CD4-positive, CD25-positive, alpha-beta regulatory T cell (primary cell): ENCODE measurements at regions not wholly inside any gene's neighbourhood (a gene's known extent, or its start where the extent isn't known, plus 50 kb on each side); places are given as distances from the start of the nearest gene placed in this dataset.

ENCODE experiments used
- ATAC-seq, 2 donors: fragments of 150-1000 bp; cut with Tn5 transposase; one replicate each; pipeline ENCODE4 v1.10.0; 2021; ENCODE audit warnings: low read depth in 2 of 2, moderate number of reproducible peaks in 2 of 2, moderate library complexity in 1 of 2
- DNase-seq, 3 donors: peaks; one replicate each; pipeline versions ENCODE4 v3.0.0 to v3.0.0-alpha.2; 2012 to 2022; ENCODE audit warnings: mixed read lengths in 1 of 3
- H3K27ac ChIP-seq: one replicate; pipeline ENCODE4 v1.7.0; 2013; ENCODE audit warnings: mild to moderate bottlenecking, low read length; ENCODE audit not compliant: insufficient read depth, poor library complexity, severe bottlenecking
- H3K27me3 ChIP-seq: one replicate; pipeline ENCODE4 v1.7.0; 2013; ENCODE audit warnings: low read length; ENCODE audit not compliant: control insufficient read depth, insufficient read depth
- H3K36me3 ChIP-seq: one replicate; pipeline ENCODE4 v1.7.0; 2013; ENCODE audit warnings: mild to moderate bottlenecking, low read length, moderate library complexity; ENCODE audit not compliant: control insufficient read depth, insufficient read depth
- H3K4me1 ChIP-seq: 2 replicates; pipeline ENCODE4 v1.7.0; 2013; ENCODE audit warnings: mild to moderate bottlenecking, low read length; ENCODE audit not compliant: insufficient read depth, control insufficient read depth, poor library complexity, severe bottlenecking
- H3K4me3 ChIP-seq: one replicate; pipeline ENCODE4 v1.7.0; 2013; ENCODE audit warnings: low read depth, mild to moderate bottlenecking, low read length, moderate library complexity
- H3K9me3 ChIP-seq, 2 experiments: 1 replicate in 1 of 2; 2 replicates in 1 of 2; pipeline ENCODE4 v1.7.0; 2013; ENCODE audit warnings: low read length in 2 of 2, mild to moderate bottlenecking in 1 of 2, moderate library complexity in 1 of 2; ENCODE audit not compliant: control insufficient read depth in 2 of 2
- H3K27ac Mint-ChIP-seq, 3 donors: one replicate each; pipeline ENCODE4 v1.8.0; 2020 to 2022; ENCODE audit warnings: mild to moderate bottlenecking in 3 of 3, mixed read lengths in 3 of 3, moderate library complexity in 2 of 3
- H3K27me3 Mint-ChIP-seq: one replicate; pipeline ENCODE4 v1.8.0; 2022; ENCODE audit warnings: mild to moderate bottlenecking, mixed read lengths
- H3K36me3 Mint-ChIP-seq: one replicate; pipeline ENCODE4 v1.8.0; 2020; ENCODE audit warnings: mixed read lengths
- H3K4me1 Mint-ChIP-seq, 4 donors: one replicate each; pipeline ENCODE4 v1.8.0; 2020 to 2022; ENCODE audit warnings: mixed read lengths in 4 of 4, mild to moderate bottlenecking in 1 of 4
- H3K4me3 Mint-ChIP-seq, 4 donors: one replicate each; pipeline ENCODE4 v1.8.0; 2020 to 2022; ENCODE audit warnings: mild to moderate bottlenecking in 4 of 4, mixed read lengths in 4 of 4, moderate library complexity in 3 of 4
- H3K9me3 Mint-ChIP-seq, 7 donors: one replicate each; pipeline ENCODE4 v1.8.0; 2020 to 2022; ENCODE audit warnings: mixed read lengths in 7 of 7, mild to moderate bottlenecking in 3 of 7, moderate library complexity in 2 of 7

GRCh38 chr12:46131732-46132469, 136.9 kb downstream of the SLC38A1 start:
- Histone ChIP-seq H3K9me3 (no peaks in the 10 kb centered on the region), H3K36me3 (no peaks in the 10 kb centered on the region), H3K4me1 (no peaks in the 10 kb centered on the region), H3K27ac (no peak overlapping the region), H3K27me3 (peaks cover 15% of the 10 kb centered on the region), H3K4me3 (no peak overlapping the region)
- peaks cover 0 to 3% (median 0%) of the 10 kb centered on the region in 7 donors for H3K9me3 Mint-ChIP-seq
- H3K4me1 Mint-ChIP-seq = no peaks in the 10 kb centered on the region
- H3K4me3 Mint-ChIP-seq = no peak overlapping the region
- peaks cover 43% of the 10 kb centered on the region for H3K27me3 Mint-ChIP-seq
- ATAC-seq (no peak), DNase-seq (no peak)
- H3K27ac Mint-ChIP-seq = no peak overlapping the region
- no peaks in the 10 kb centered on the region for H3K36me3 Mint-ChIP-seq

DNA sequence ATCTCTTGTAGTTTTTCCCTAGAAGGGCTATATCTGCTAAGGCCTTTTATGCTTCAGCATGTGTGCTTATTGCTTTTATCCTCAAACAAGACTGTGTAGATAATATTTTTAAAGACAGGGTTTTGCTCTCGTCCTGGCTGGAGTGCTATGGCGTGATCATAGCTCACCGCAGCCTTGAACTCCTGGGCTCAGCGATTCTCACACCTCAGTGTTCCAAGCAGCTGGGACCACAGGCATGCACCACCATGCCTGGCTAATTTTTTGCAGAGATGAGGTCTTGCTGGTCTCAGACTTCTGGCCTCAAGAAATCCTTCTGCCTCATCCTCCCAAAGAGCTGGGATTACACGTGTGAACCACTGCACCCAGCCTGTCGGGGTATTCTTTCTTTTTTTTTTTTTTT, 137.3 kb upstream of the SCAF11 start:
- H3K27me3 Mint-ChIP-seq = peaks cover 40% of the 10 kb centered on the region
- Histone ChIP-seq H3K4me1 (no peaks in the 10 kb centered on the region), H3K4me3 (no peak overlapping the region), H3K36me3 (no peaks in the 10 kb centered on the region), H3K27ac (no peak overlapping the region), H3K27me3 (peaks cover 10% of the 10 kb centered on the region), H3K9me3 (no peaks in the 10 kb centered on the region)
- H3K27ac Mint-ChIP-seq = no peak overlapping the region
- DNase-seq (no peak), ATAC-seq (no peak)
- peaks cover 0 to 4% (median 2%) of the 10 kb centered on the region in 4 donors for H3K4me1 Mint-ChIP-seq
- no peaks in the 10 kb centered on the region for H3K36me3 Mint-ChIP-seq
- no peak overlapping the region for H3K4me3 Mint-ChIP-seq
- peaks cover 0 to 3% (median 0%) of the 10 kb centered on the region in 7 donors for H3K9me3 Mint-ChIP-seq

DNA sequence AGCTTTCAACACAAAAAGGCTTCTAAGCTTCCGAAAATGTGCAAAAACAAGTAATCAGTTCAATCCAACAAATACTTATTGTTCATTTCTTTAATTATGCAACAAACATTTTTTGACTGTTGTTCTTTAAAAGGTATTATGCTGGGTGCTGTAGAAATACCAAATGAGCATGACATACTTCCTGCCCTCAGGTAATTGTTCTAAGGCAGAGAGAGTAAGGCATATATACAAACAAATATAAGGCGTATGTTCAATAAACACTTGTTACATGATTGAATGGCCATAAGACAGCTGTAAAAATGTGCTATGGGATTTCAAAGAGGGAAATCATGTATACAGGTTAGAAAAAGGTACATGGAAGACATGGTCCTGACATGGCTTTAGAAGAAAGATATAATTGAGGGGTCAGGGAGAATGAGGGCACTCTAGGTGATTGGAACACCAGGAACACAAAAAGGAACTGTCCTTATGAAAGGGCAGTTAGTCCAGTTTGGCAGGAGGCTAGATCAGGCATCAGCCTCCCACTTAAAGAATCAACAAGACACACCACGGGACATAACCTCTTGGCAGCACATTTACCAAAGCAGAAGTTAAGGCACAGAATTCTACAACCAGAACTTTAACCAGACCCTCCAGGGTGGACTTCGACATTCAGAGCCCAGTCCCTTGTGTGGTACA, 135.8 kb upstream of the SCAF11 start:
- Histone ChIP-seq H3K27ac (no peak overlapping the region), H3K36me3 (no peaks in the 10 kb centered on the region), H3K4me3 (no peak overlapping the region), H3K27me3 (peaks cover 18% of the 10 kb centered on the region), H3K9me3 (no peaks in the 10 kb centered on the region), H3K4me1 (no peaks in the 10 kb centered on the region)
- H3K36me3 Mint-ChIP-seq = no peaks in the 10 kb centered on the region
- H3K27ac Mint-ChIP-seq = peak overlapping the region in 1 of 3 donors; percentile 27
- H3K27me3 Mint-ChIP-seq = peaks cover 37% of the 10 kb centered on the region
- ATAC-seq (no peak), DNase-seq (no peak)
- no peak overlapping the region for H3K4me3 Mint-ChIP-seq
- peaks cover 0 to 4% (median 2%) of the 10 kb centered on the region in 4 donors for H3K4me1 Mint-ChIP-seq
- H3K9me3 Mint-ChIP-seq = peaks cover 0 to 3% (median 0%) of the 10 kb centered on the region in 7 donors

- peaks cover 18% of the 10 kb centered on the region for H3K27me3 ChIP-seq
- Mint-ChIP-seq H3K27me3 (peaks cover 27% of the 10 kb centered on the region), H3K27ac (peak overlapping the region; percentile 30 to 47 (median 46)), H3K36me3 (no peaks in the 10 kb centered on the region), H3K4me1 (peaks cover 0 to 4% (median 2%) of the 10 kb centered on the region in 4 donors), H3K9me3 (peaks cover 0 to 3% (median 0%) of the 10 kb centered on the region in 7 donors), H3K4me3 (peak overlapping the region in 3 of 4 donors; percentile 43 to 67 (median 50))
- no peak overlapping the region for H3K27ac ChIP-seq
- peak; percentile 84 to 85 for ATAC-seq
- DNase-seq = peak; percentile 25 to 82 (median 58)
- H3K36me3 ChIP-seq = no peaks in the 10 kb centered on the region
- no peaks in the 10 kb centered on the region for H3K9me3 ChIP-seq
- no peaks in the 10 kb centered on the region for H3K4me1 ChIP-seq
- H3K4me3 ChIP-seq = no peak overlapping the region
Observed at GRCh38 chr12:46124848-46125619, 134.7 kb upstream of the SCAF11 start.

- Mint-ChIP-seq H3K36me3 (no peaks in the 10 kb centered on the region), H3K9me3 (peaks cover 0 to 3% (median 0%) of the 10 kb centered on the region in 7 donors), H3K4me3 (no peak overlapping the region), H3K27ac (no peak overlapping the region), H3K27me3 (peaks cover 23% of the 10 kb centered on the region), H3K4me1 (peaks cover 0 to 4% (median 2%) of the 10 kb centered on the region in 4 donors)
- DNase-seq (no peak), ATAC-seq (no peak)
- H3K27me3 ChIP-seq = peaks cover 15% of the 10 kb centered on the region
- H3K4me3 ChIP-seq = no peak overlapping the region
- H3K4me1 ChIP-seq = no peaks in the 10 kb centered on the region
- H3K27ac ChIP-seq = no peak overlapping the region
- H3K9me3 ChIP-seq = no peaks in the 10 kb centered on the region
- H3K36me3 ChIP-seq = no peaks in the 10 kb centered on the region
Observed at GRCh38 chr12:46124132-46124847, 133.9 kb upstream of the SCAF11 start.

GRCh38 chr12:46112364-46112763, 122.0 kb upstream of the SCAF11 start:
- Histone ChIP-seq H3K4me3 (no peak overlapping the region), H3K4me1 (no peaks in the 10 kb centered on the region), H3K9me3 (peaks cover 6 to 7% of the 10 kb centered on the region in 2 experiments), H3K36me3 (no peaks in the 10 kb centered on the region), H3K27me3 (peaks cover 10% of the 10 kb centered on the region), H3K27ac (no peak overlapping the region)
- ATAC-seq (no peak), DNase-seq (no peak)
- Mint-ChIP-seq H3K27me3 (peaks cover 27% of the 10 kb centered on the region), H3K27ac (no peak overlapping the region), H3K36me3 (no peaks in the 10 kb centered on the region), H3K4me1 (no peaks in the 10 kb centered on the region), H3K9me3 (peaks cover 0 to 10% (median 3%) of the 10 kb centered on the region in 7 donors), H3K4me3 (no peak overlapping the region)

GRCh38 chr12:46111715-46112114, 121.3 kb upstream of the SCAF11 start:
- no peak for DNase-seq
- H3K36me3 Mint-ChIP-seq = no peaks in the 10 kb centered on the region
- no peak overlapping the region for H3K4me3 ChIP-seq
- ATAC-seq = no peak
- H3K4me1 ChIP-seq = no peaks in the 10 kb centered on the region
- no peaks in the 10 kb centered on the region for H3K4me1 Mint-ChIP-seq
- H3K27me3 ChIP-seq = peaks cover 10% of the 10 kb centered on the region
- peaks cover 0 to 10% (median 3%) of the 10 kb centered on the region in 7 donors for H3K9me3 Mint-ChIP-seq
- peaks cover 27% of the 10 kb centered on the region for H3K27me3 Mint-ChIP-seq
- H3K9me3 ChIP-seq = peaks cover 6 to 7% of the 10 kb centered on the region in 2 experiments
- H3K27ac Mint-ChIP-seq = no peak overlapping the region
- H3K27ac ChIP-seq = no peak overlapping the region
- H3K4me3 Mint-ChIP-seq = no peak overlapping the region
- no peaks in the 10 kb centered on the region for H3K36me3 ChIP-seq
